Spleen (tissue), 7 donors: ENCODE measurements at regions not wholly inside any gene's neighbourhood (a gene's known extent, or its start where the extent isn't known, plus 50 kb on each side); places are given as distances from the start of the nearest gene placed in this dataset.

Experiments used
- POLR2A ChIP-seq, 3 donors: fragments of 450-650 bp; IDR thresholded peaks; one replicate each; pipeline ENCODE4 v1.5.1; 2017; ENCODE audit warnings: antibody characterized with exemption in 3 of 3, mild to moderate bottlenecking in 1 of 3
- POLR2AphosphoS5 ChIP-seq, 3 donors: sonication (generic); formaldehyde crosslinking; IDR thresholded peaks; one replicate each; pipeline ENCODE4 v1.5.1; 2017; ENCODE audit warnings: antibody characterized with exemption in 3 of 3
- TF ChIP-seq, protein P1 (sequence below), 11 experiments: fragments of 200-600 bp in 7 of 11; fragments of 450-650 bp in 4 of 11; sonication (generic) in 4 of 11; IDR thresholded peaks in 8 of 11; conservative IDR thresholded peaks in 3 of 11; 1 replicate in 7 of 11; 2 replicates in 4 of 11; pipeline versions ENCODE4 v1.4.0 to v1.8.0; 2016 to 2021; ENCODE audit warnings: antibody characterized with exemption in 11 of 11, inconsistent platforms in 4 of 11, mild to moderate bottlenecking in 1 of 11
- donor health status: DM: no; HTN: no; CAD: no; lungs with moderate emphysema.
- donor health status: DM: no; HTN: no; CAD: no.
- donor health status: DM: no; HTN: no; CAD: no.

GRCh38 chr18:22340331-22340730 is 77.4 kb downstream of the CTAGE1 start:
- TF ChIP-seq, protein P1, sequence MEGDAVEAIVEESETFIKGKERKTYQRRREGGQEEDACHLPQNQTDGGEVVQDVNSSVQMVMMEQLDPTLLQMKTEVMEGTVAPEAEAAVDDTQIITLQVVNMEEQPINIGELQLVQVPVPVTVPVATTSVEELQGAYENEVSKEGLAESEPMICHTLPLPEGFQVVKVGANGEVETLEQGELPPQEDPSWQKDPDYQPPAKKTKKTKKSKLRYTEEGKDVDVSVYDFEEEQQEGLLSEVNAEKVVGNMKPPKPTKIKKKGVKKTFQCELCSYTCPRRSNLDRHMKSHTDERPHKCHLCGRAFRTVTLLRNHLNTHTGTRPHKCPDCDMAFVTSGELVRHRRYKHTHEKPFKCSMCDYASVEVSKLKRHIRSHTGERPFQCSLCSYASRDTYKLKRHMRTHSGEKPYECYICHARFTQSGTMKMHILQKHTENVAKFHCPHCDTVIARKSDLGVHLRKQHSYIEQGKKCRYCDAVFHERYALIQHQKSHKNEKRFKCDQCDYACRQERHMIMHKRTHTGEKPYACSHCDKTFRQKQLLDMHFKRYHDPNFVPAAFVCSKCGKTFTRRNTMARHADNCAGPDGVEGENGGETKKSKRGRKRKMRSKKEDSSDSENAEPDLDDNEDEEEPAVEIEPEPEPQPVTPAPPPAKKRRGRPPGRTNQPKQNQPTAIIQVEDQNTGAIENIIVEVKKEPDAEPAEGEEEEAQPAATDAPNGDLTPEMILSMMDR (IDR thresholded peaks at IDR 0.05 in 8 of 11, conservative IDR thresholded peaks at IDR 0.05 in 3 of 11): no peak
- TF ChIP-seq POLR2A (IDR thresholded peaks at IDR 0.05) (no peak), POLR2AphosphoS5 (IDR thresholded peaks at IDR 0.05) (no peak)
